ENCODE measurements at regions not wholly inside any gene's neighbourhood (a gene's known extent, or its start where the extent isn't known, plus 50 kb on each side); places are given as distances from the start of the nearest gene placed in this dataset.

DNA sequence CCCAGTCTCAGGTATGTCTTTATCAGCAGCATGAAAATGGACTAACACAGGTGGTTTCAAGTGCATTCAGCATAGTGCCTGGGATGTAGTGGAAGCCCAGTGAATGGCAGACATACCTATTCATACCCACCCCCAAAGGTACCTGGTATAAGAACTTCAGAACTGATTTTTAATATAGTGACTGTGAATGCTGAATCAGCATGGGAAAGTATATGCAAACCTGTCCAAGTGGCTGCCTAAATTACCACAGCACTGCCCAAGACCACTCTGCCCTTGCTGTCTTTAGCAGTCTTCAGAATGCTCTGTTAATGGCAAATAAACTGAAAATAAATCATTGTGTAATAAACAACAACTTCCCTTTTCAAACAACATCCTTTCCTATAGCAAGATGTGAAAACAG is 312.1 kb downstream of the GPAM start:
- Histone ChIP-seq H3K27ac (ENCODE audit: low read depth, low read length) (no peak overlapping the region), H3K36me3 (ENCODE audit: control insufficient read depth in 1 of 2, insufficient read depth in 2 of 2, low read length in 2 of 2) (no peaks in the 10 kb centered on the region), H3K9me3 (ENCODE audit: control insufficient read depth in 1 of 2, low read length in 2 of 2) (no peaks in the 10 kb centered on the region), H3K27me3 (ENCODE audit: control insufficient read depth in 1 of 2, insufficient read depth in 2 of 2, low read length in 2 of 2) (no peaks in the 10 kb centered on the region), H3K4me1 (ENCODE audit: control insufficient read depth in 1 of 2, insufficient read depth in 2 of 2, low read length in 2 of 2) (no peaks in the 10 kb centered on the region), H3K9ac (ENCODE audit: low read depth in 1 of 2, low read length in 2 of 2) (no peak overlapping the region), H3K4me3 (ENCODE audit: low read depth in 1 of 2, low read length in 2 of 2) (no peak overlapping the region)

DNA sequence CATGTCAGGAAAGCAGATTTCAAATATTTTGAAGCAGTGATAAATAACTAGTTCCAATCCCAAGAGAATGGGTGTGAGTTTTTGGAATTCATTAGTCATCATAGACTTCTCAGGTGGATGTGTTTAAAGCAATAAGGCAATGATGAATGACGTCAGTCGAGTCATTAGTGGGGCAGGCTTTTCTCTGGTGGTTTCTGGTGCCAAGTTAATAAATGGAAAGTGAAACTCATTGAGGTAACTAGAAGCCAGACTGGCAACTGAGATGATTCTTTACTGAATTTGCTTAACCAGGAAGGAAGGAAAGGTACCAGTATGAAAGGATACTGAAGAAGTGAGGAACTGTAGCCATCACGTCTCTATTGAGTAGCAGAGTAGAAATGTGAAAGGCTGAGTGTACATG is 311.0 kb downstream of the GPAM start:
- H3K36me3 ChIP-seq (ENCODE audit: control insufficient read depth in 1 of 2, insufficient read depth in 2 of 2, low read length in 2 of 2), result no peaks in the 10 kb centered on the region
- no peaks in the 10 kb centered on the region for H3K27me3 ChIP-seq (ENCODE audit: control insufficient read depth in 1 of 2, insufficient read depth in 2 of 2, low read length in 2 of 2)
- no peak overlapping the region for H3K4me3 ChIP-seq (ENCODE audit: low read depth in 1 of 2, low read length in 2 of 2)
- H3K9ac ChIP-seq (ENCODE audit: low read depth in 1 of 2, low read length in 2 of 2), result no peak overlapping the region
- H3K4me1 ChIP-seq (ENCODE audit: control insufficient read depth in 1 of 2, insufficient read depth in 2 of 2, low read length in 2 of 2), result no peaks in the 10 kb centered on the region
- no peaks in the 10 kb centered on the region for H3K9me3 ChIP-seq (ENCODE audit: control insufficient read depth in 1 of 2, low read length in 2 of 2)
- no peak overlapping the region for H3K27ac ChIP-seq (ENCODE audit: low read depth, low read length)

DNA sequence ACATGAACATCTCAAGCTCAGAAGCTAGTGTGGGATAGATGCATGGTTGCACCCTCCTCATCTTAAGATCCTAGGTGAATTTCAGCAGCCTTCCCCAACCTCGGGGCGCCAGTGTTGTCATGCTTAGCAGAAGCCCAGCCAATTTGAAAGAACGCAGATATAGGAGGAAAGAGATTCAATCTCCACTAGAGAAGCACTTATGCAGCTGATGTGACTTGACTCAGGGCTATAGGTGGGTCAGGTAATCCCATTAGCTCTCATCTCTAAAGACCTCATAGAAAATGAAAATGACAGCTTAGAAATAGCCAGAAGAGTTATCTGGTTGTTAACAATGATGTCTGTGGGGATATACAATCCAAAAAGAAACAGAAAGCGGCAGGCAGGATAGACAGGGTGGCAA is 310.5 kb downstream of the GPAM start:
- H3K4me3 ChIP-seq (ENCODE audit: low read depth in 1 of 2, low read length in 2 of 2), result no peak overlapping the region
- no peaks in the 10 kb centered on the region for H3K27me3 ChIP-seq (ENCODE audit: control insufficient read depth in 1 of 2, insufficient read depth in 2 of 2, low read length in 2 of 2)
- H3K27ac ChIP-seq (ENCODE audit: low read depth, low read length), result no peak overlapping the region
- no peaks in the 10 kb centered on the region for H3K9me3 ChIP-seq (ENCODE audit: control insufficient read depth in 1 of 2, low read length in 2 of 2)
- H3K4me1 ChIP-seq (ENCODE audit: control insufficient read depth in 1 of 2, insufficient read depth in 2 of 2, low read length in 2 of 2), result no peaks in the 10 kb centered on the region
- H3K9ac ChIP-seq (ENCODE audit: low read depth in 1 of 2, low read length in 2 of 2), result no peak overlapping the region
- no peaks in the 10 kb centered on the region for H3K36me3 ChIP-seq (ENCODE audit: control insufficient read depth in 1 of 2, insufficient read depth in 2 of 2, low read length in 2 of 2)

DNA sequence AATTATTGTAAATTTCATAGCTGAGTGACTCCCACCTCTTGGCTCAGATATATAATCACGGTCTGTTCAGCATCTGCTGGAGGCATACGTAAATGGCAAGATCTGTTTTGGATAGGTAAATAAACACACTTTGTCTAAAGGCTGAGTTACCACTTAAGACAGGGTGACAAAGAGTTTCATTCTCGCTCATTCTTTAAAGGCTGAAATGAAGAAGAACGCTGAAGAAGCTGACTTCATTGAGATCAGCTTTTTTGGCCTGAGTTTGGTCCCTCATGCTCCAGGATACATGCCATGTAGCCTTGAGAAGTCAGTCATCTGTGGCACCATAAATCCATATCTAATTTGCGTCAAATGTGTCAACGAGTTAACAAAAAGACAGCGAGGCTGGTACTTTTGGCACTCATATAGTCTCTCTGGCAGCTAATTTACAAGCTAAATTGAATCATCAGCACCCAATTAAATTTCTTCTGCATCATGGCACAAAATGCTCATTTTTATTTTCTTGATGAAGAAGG is 309.9 kb downstream of the GPAM start:
- H3K27me3 ChIP-seq (ENCODE audit: control insufficient read depth in 1 of 2, insufficient read depth in 2 of 2, low read length in 2 of 2), result no peaks in the 10 kb centered on the region
- no peaks in the 10 kb centered on the region for H3K36me3 ChIP-seq (ENCODE audit: control insufficient read depth in 1 of 2, insufficient read depth in 2 of 2, low read length in 2 of 2)
- H3K27ac ChIP-seq (ENCODE audit: low read depth, low read length), result no peak overlapping the region
- H3K4me1 ChIP-seq (ENCODE audit: control insufficient read depth in 1 of 2, insufficient read depth in 2 of 2, low read length in 2 of 2), result no peaks in the 10 kb centered on the region
- H3K4me3 ChIP-seq (ENCODE audit: low read depth in 1 of 2, low read length in 2 of 2), result no peak overlapping the region
- H3K9ac ChIP-seq (ENCODE audit: low read depth in 1 of 2, low read length in 2 of 2), result no peak overlapping the region
- H3K9me3 ChIP-seq (ENCODE audit: control insufficient read depth in 1 of 2, low read length in 2 of 2), result no peaks in the 10 kb centered on the region

DNA sequence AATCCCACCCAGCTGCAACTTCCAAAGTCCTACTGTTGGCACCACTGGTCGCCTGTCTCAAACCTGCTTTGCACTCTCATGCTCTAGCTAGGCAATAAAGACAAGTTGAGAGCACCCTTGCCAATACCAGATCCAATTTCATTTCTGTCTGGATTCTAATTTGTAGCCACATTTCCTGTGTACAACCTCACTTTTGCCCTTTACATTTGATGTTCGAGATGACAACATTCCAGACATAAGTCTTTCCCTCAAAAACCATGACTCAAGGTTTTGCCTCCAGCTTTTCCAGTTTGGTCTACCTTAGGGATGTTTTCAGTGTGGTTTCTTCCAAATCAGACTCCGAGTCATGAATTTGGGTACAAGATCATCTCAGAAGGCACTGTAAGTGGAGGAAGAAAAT is 309.0 kb downstream of the GPAM start:
- no peaks in the 10 kb centered on the region for H3K9me3 ChIP-seq (ENCODE audit: control insufficient read depth in 1 of 2, low read length in 2 of 2)
- no peaks in the 10 kb centered on the region for H3K27me3 ChIP-seq (ENCODE audit: control insufficient read depth in 1 of 2, insufficient read depth in 2 of 2, low read length in 2 of 2)
- no peaks in the 10 kb centered on the region for H3K4me1 ChIP-seq (ENCODE audit: control insufficient read depth in 1 of 2, insufficient read depth in 2 of 2, low read length in 2 of 2)
- H3K4me3 ChIP-seq (ENCODE audit: low read depth in 1 of 2, low read length in 2 of 2), result no peak overlapping the region
- no peak overlapping the region for H3K27ac ChIP-seq (ENCODE audit: low read depth, low read length)
- no peaks in the 10 kb centered on the region for H3K36me3 ChIP-seq (ENCODE audit: control insufficient read depth in 1 of 2, insufficient read depth in 2 of 2, low read length in 2 of 2)
- no peak overlapping the region for H3K9ac ChIP-seq (ENCODE audit: low read depth in 1 of 2, low read length in 2 of 2)

DNA sequence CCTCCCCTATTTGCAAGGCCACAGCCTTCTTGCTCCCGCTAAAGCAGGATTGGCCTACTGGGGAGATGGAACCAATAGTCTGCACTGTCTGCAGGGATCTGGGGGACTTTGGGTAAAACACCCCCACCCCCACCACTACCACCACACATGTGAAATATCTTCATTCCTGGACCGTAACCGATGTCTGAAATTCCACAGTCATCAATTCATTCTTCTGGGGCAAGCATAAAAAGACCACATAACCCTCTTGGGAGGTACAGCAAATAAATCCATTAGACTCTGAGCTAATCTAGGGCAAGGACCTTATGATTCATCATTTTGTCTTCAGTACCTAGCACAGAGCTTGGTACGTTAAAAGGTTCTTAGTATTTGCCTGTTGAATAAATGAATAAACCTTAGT is 307.8 kb downstream of the GPAM start:
- Histone ChIP-seq H3K27ac (ENCODE audit: low read depth, low read length) (no peak overlapping the region), H3K9ac (ENCODE audit: low read depth in 1 of 2, low read length in 2 of 2) (no peak overlapping the region), H3K4me3 (ENCODE audit: low read depth in 1 of 2, low read length in 2 of 2) (no peak overlapping the region), H3K4me1 (ENCODE audit: control insufficient read depth in 1 of 2, insufficient read depth in 2 of 2, low read length in 2 of 2) (no peaks in the 10 kb centered on the region), H3K9me3 (ENCODE audit: control insufficient read depth in 1 of 2, low read length in 2 of 2) (no peaks in the 10 kb centered on the region), H3K27me3 (ENCODE audit: control insufficient read depth in 1 of 2, insufficient read depth in 2 of 2, low read length in 2 of 2) (no peaks in the 10 kb centered on the region), H3K36me3 (ENCODE audit: control insufficient read depth in 1 of 2, insufficient read depth in 2 of 2, low read length in 2 of 2) (no peaks in the 10 kb centered on the region)

DNA sequence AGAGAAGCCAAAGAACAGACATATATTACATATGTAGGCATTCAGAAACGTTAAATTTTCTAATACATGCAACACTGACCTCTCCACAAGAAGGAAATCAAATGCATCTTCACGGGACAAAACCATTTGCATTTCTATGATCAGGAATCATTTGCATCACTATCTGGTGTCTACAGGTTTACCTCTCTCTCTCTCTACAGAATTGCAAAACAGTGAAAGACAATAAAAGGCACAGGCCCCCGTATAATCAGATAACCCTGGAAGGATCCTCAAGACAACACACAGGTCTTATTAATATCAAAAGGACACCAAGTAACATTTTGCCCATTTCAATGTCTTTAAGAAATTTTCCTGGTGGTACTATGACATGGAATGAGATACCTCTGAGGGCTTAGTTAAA is 306.3 kb downstream of the GPAM start:
- no peak overlapping the region for H3K4me3 ChIP-seq (ENCODE audit: low read depth in 1 of 2, low read length in 2 of 2)
- no peak overlapping the region for H3K9ac ChIP-seq (ENCODE audit: low read depth in 1 of 2, low read length in 2 of 2)
- H3K27ac ChIP-seq (ENCODE audit: low read depth, low read length), result no peak overlapping the region
- H3K4me1 ChIP-seq (ENCODE audit: control insufficient read depth in 1 of 2, insufficient read depth in 2 of 2, low read length in 2 of 2), result no peaks in the 10 kb centered on the region
- no peaks in the 10 kb centered on the region for H3K27me3 ChIP-seq (ENCODE audit: control insufficient read depth in 1 of 2, insufficient read depth in 2 of 2, low read length in 2 of 2)
- no peaks in the 10 kb centered on the region for H3K36me3 ChIP-seq (ENCODE audit: control insufficient read depth in 1 of 2, insufficient read depth in 2 of 2, low read length in 2 of 2)
- H3K9me3 ChIP-seq (ENCODE audit: control insufficient read depth in 1 of 2, low read length in 2 of 2), result no peaks in the 10 kb centered on the region

DNA sequence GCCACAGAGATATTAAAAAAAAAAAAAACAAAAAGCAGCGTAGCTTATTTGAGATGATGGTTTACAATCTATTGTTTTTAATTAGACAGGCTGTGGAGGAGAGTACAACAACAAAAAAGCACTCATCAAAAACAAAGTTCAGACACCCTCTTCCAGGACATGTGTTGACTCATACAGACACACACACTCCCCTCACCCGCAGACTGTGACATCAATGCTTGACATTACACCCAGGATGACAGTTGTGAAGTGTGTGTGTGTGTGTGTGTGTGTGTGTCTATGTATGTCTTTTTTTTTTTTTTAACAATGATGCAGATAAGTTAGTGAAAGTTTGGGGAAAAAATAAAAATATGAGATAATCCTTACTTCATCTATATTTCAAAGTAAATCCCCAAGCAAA is 303.6 kb downstream of the GPAM start:
- Histone ChIP-seq H3K27ac (ENCODE audit: low read depth, low read length) (no peak overlapping the region), H3K9me3 (ENCODE audit: control insufficient read depth in 1 of 2, low read length in 2 of 2) (no peaks in the 10 kb centered on the region)

DNA sequence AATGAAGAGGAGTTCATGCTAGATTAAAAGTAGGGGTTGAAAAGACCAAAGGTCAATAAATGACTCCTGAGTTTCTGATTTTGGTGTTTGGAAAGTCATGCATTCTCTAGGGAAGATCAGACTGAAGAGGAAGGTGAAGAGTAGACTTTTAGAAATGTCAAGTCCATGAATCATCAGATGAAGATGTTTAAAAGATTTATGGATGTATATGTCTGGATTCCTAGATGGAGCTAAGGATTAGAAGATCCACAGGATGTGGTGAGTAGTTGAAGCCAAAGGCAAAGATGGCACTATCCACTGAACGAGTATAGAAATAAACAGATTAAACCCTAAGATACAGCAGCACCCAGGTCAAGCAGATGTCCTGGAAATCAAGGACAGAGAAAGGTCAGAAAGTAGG is 298.5 kb downstream of the GPAM start:
- H3K36me3 ChIP-seq (ENCODE audit: control insufficient read depth in 1 of 2, insufficient read depth in 2 of 2, low read length in 2 of 2), result no peaks in the 10 kb centered on the region
- no peaks in the 10 kb centered on the region for H3K4me1 ChIP-seq (ENCODE audit: control insufficient read depth in 1 of 2, insufficient read depth in 2 of 2, low read length in 2 of 2)
- no peaks in the 10 kb centered on the region for H3K27me3 ChIP-seq (ENCODE audit: control insufficient read depth in 1 of 2, insufficient read depth in 2 of 2, low read length in 2 of 2)
- H3K27ac ChIP-seq (ENCODE audit: low read depth, low read length), result no peak overlapping the region
- H3K4me3 ChIP-seq (ENCODE audit: low read depth in 1 of 2, low read length in 2 of 2), result no peak overlapping the region
- H3K9me3 ChIP-seq (ENCODE audit: control insufficient read depth in 1 of 2, low read length in 2 of 2), result no peaks in the 10 kb centered on the region
- no peak overlapping the region for H3K9ac ChIP-seq (ENCODE audit: low read depth in 1 of 2, low read length in 2 of 2)

More for the DNA sequence above, 303.6 kb downstream of the GPAM start:
- Histone ChIP-seq H3K27me3 (ENCODE audit: control insufficient read depth in 1 of 2, insufficient read depth in 2 of 2, low read length in 2 of 2) (no peaks in the 10 kb centered on the region), H3K4me1 (ENCODE audit: control insufficient read depth in 1 of 2, insufficient read depth in 2 of 2, low read length in 2 of 2) (no peaks in the 10 kb centered on the region), H3K4me3 (ENCODE audit: low read depth in 1 of 2, low read length in 2 of 2) (no peak overlapping the region), H3K9ac (ENCODE audit: low read depth in 1 of 2, low read length in 2 of 2) (no peak overlapping the region), H3K36me3 (ENCODE audit: control insufficient read depth in 1 of 2, insufficient read depth in 2 of 2, low read length in 2 of 2) (no peaks in the 10 kb centered on the region)

DNA sequence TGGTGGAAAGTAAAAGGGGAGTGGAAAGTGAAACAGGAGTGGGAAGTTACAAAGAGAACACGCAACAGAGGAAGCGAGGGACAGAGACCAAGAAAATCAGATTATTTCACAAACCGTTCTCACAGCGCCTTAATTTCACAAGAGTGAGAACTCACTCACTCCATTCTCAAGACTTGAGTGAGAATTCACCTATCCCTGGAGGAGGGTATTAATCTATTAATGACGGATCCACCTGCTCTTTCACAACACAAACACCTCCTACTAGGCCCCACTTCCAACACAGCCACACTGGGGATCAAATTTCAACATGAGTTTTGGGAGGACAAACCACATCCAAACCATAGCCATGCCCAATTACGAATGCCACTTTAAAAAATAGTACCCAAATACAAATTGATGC is 297.6 kb downstream of the GPAM start:
- Histone ChIP-seq H3K27me3 (ENCODE audit: control insufficient read depth in 1 of 2, insufficient read depth in 2 of 2, low read length in 2 of 2) (no peaks in the 10 kb centered on the region), H3K4me1 (ENCODE audit: control insufficient read depth in 1 of 2, insufficient read depth in 2 of 2, low read length in 2 of 2) (no peaks in the 10 kb centered on the region), H3K4me3 (ENCODE audit: low read depth in 1 of 2, low read length in 2 of 2) (no peak overlapping the region)

DNA sequence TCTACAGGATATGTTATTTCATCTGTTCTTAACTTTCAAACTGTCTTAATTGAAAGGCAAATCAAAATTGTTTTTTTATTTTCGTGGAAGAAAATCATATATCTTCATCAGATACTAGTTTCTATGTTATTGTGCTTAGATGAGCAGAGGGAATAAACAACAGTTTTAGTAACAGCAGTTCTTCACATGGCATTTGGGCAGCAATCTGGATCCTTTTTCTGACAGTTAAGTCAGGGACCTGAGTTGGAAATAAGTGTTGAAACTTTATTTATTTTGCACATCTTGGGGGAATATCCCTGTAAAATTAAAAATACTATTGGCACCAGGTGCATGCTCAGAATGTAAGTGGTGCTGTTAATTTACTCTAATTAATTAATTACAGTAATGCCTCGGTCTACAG is 296.3 kb downstream of the GPAM start:
- Histone ChIP-seq H3K36me3 (ENCODE audit: control insufficient read depth in 1 of 2, insufficient read depth in 2 of 2, low read length in 2 of 2) (no peaks in the 10 kb centered on the region), H3K27ac (ENCODE audit: low read depth, low read length) (no peak overlapping the region), H3K9ac (ENCODE audit: low read depth in 1 of 2, low read length in 2 of 2) (no peak overlapping the region), H3K27me3 (ENCODE audit: control insufficient read depth in 1 of 2, insufficient read depth in 2 of 2, low read length in 2 of 2) (no peaks in the 10 kb centered on the region), H3K4me3 (ENCODE audit: low read depth in 1 of 2, low read length in 2 of 2) (no peak overlapping the region), H3K4me1 (ENCODE audit: control insufficient read depth in 1 of 2, insufficient read depth in 2 of 2, low read length in 2 of 2) (no peaks in the 10 kb centered on the region), H3K9me3 (ENCODE audit: control insufficient read depth in 1 of 2, low read length in 2 of 2) (no peaks in the 10 kb centered on the region)

More for the DNA sequence above, 297.6 kb downstream of the GPAM start:
- H3K9ac ChIP-seq (ENCODE audit: low read depth in 1 of 2, low read length in 2 of 2), result no peak overlapping the region
- no peak overlapping the region for H3K27ac ChIP-seq (ENCODE audit: low read depth, low read length)
- no peaks in the 10 kb centered on the region for H3K9me3 ChIP-seq (ENCODE audit: control insufficient read depth in 1 of 2, low read length in 2 of 2)
- no peaks in the 10 kb centered on the region for H3K36me3 ChIP-seq (ENCODE audit: control insufficient read depth in 1 of 2, insufficient read depth in 2 of 2, low read length in 2 of 2)

Data from duodenal mucosa (tissue), 2 donors.